GM21723 (cell line): ENCODE measurements at regions not wholly inside any gene's neighbourhood (a gene's known extent, or its start where the extent isn't known, plus 50 kb on each side); places are given as distances from the start of the nearest gene placed in this dataset.
"Not testable (repeated sequence)": the region's sequence is repeated elsewhere in the genome, so short reads cannot be mapped to it uniquely, and the experiment has no call there.

Source experiments
- ATAC-seq: cut with Tn5 transposase; IDR thresholded peaks from one replicate; pipeline ENCODE4 v1.9.1; 2021; ENCODE audit warnings: mild to moderate bottlenecking, moderate library complexity; ENCODE audit not compliant: unreplicated experiment

DNA sequence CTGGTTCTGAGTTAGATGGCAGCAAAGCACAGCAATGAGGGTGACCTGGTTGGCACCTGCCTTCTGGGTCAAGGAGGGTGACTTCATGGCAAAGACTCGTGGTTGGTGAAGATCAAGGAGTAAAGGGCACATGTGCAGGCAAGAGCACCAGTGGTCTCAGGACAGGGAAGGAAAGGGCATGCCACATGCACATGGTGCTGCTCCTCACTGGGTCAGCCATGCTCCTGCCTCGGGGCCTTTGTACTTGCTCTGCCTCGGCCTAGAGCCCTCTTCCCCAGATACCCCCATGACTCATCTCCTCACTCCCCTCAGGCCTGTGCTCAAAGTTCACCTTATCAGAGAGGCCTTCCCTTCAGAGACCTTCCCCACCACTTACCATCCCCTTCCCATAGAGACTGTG lies 106.7 kb upstream of the KDM7A start:
- ATAC-seq, result no peak

DNA sequence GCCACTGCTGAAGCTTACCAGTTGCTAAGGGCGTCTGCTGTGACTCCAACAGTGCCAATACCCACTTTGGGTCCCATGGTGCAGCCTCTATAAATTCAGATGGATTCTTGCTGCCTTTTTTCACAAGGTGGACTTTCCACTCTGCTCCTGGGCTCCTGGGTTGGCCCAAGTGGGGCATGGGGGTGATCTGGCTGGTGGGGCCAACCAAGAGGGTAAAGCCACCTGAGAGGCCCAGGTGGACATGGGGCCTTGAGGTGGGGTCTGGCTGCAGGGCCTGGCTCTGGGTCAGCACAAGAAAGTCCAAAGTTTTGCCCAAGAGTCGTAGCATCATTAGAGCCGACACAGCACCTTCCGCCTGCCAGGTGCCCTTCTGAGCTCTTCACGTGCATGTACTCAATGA lies 105.2 kb upstream of the KDM7A start:
- no peak for ATAC-seq

DNA sequence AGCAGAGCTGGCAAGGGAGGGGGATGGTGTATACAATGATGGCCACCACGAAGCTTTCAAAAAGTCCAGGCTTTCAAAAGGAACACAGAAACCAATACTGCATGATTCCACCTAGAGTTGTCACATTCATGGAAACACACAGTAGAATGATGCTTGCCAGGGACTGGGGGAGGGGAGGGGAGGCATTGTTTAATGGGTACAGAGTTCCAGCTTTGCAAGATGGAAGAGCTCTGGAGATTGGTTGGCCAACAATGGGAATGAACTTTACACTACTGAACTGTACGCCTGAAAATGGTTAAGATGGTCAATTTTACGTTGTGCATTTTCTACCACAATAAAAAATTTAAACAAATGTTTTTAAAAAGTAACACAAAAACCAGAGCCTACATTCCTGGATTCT lies 104.5 kb upstream of the KDM7A start:
- ATAC-seq, result no peak

DNA sequence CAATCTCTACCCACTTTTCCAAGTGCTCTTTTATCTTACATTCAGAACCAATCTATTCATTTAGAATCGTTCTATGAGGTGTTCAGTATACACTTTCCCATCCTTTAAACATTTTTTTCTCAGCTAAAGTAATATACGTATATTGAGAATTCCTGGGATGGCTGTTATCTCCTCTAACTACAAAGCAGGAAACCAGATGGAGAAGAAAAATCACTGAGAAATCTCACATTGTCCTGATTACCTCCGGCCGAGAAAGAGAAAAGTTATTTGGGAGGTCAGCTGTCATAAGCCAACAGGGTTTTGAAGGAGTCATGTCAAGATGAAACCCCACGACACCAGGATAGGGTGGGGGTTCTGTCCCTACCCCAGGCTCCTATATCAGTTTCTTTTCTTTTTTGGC lies 99.2 kb upstream of the KDM7A start:
- no peak for ATAC-seq

DNA sequence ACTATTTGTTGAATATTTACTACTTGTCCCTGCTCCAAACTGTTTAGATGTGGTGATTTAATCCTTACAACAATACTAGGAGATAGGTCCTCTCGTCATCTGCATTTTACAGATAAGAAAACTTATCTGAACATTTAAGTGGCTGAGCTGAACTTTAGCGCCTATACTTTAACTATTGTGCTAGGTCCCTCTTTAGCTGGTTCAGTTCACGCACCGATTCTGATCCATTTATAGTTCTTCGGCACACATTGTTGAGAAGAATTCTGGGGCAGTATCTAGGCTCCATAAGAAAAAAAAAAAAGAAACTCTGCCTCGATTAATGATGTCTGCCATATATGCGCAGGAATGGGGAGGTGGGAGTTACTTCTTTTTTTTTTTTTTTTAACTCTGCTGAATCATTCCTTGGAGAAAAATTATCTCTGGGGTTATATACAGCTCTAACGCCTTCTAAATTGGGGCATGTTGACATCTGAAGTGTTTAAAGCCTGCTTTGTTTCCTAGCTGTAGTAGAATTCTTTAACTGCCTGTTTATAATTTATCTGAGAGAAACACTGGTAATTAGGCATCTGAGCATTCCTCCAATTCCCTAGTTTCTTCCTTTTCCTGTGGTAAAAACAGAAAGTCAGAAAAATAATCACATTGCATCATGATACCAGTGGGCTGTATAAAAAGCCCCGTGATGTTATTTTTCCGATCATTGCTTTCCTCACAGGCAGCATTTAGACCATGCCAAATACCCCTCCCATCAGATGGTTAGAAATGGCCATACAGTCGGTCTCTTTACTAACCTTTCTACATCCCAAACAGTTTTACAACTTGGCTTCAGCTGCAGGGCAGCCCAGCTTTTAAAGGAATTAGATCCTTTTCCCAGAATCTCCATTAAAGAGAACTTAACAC lies 98.5 kb upstream of the KDM7A start:
- no peak for ATAC-seq

DNA sequence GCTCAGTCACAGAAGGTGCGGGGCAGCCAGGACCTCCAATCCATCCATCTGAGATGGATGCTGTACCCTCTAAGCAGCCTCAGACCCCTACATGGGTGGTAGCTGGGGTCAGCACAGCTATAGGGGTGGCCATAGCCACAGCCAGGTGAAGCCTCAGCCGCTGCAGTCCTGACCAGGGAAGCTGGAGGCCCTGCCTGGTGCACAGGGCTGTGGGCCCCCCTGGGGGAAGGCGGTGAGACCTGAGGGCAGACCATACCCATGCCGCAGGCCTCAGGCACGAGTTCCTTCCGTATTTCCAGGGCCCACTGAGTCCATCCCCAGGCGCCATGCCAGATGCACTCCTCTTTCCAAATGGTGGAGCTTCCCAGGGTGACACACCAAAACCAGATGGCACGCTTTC lies 96.6 kb upstream of the KDM7A start:
- no peak for ATAC-seq

DNA sequence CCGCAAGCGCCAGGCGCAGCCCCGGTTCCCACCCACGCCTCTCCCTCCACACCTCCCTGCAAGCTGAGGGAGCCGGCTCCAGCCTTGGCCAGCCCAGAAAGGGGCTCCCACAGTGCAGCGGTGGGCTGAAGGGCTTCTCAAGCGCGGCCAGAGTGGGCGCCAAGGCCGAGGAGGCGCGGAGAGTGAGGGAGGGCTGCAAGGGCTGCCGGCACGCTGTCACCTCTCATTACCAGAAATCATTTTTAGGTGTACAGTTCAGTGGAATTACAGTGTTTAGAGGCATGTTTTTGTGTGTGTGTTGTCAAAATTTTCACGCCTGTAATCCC lies 94.8 kb upstream of the KDM7A start:
- ATAC-seq, result not testable (repeated sequence)

DNA sequence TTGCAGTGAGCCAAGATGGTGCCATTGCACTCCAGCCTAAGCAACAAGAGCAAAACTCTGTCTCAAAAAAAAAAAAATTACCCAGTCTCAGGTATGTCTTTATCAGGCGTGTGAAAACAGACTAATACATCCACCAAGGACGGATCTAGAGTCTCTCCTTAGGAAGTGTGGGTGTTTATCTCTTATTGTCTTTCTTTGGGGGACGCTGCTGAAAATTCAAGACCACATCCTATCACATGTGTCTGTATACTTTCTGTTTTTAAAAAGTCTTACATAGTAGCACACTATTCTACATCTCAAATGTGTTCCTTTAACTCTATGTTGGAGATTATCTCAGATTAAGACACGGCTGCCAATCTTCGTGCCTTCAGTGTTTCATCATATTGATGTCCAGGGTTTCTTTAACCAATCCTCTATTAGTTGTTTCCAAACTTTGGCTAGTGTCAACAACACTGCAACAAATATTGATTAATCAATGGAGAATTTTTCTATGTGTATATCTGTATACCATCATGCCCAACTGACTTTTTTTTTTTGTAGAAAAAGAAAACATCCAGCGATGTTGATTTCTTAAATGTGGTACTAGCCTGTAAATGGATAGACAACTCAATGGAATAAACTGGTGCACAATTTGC lies 92.3 kb upstream of the KDM7A start:
- no peak for ATAC-seq

DNA sequence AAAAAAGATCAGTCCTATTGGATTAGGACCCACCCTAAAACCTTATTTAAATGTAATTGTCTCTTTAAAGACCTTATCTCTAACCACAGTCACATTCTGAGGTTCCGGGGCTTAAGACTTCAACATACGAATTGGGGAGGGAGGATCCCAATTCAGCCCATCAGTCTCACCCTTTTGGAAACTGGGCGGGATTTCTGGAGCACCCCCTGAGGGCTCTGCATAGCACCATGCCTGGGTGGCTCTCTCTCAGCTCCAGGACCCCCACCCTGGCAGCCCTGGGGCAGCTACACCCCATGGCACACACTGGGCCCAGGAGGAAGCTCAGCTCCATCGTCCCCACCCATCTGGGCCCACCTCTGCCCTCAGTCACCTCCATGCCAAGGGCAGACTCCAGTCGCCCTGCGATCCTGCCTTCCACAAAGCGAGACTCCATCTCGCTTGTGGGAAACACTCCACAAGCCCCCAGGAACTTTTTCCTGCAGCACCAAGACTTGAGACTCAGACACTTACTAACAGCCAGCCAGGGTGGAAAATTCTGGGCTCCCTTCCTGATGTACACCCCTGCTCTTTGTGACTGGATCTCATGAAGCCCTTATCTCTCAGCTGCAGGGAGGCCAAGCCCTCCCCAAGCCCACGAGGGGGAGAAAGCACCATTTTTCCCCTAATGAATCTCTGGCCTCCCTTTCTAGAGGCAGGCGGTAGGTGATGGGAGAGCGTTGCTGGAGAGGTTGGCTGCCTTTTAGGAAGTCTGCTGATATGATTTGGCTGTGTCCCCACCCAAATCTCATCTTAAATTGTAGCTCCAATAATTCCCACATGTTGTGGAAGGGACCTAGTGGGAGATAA lies 90.8 kb upstream of the KDM7A start:
- ATAC-seq, result no peak

DNA sequence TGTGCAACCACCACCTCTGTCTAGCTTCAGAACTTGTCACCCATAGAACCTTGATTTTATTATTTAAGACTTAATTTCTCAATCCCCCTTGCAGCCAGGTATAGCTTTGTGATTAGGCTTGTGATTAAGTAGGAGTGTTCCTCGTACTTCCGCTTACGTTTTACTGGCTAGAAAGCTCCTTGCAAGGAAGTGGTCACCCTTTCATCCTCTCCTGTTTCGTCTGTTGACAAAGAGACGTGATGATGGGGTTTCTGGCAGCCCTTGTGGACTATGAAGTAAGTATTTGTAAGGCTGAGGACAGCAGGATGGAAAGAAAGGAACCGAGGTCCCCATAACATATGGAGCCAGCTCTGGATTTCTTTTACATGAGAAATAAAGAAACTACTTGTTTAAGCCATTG lies 86.5 kb upstream of the KDM7A start:
- ATAC-seq, result no peak

DNA sequence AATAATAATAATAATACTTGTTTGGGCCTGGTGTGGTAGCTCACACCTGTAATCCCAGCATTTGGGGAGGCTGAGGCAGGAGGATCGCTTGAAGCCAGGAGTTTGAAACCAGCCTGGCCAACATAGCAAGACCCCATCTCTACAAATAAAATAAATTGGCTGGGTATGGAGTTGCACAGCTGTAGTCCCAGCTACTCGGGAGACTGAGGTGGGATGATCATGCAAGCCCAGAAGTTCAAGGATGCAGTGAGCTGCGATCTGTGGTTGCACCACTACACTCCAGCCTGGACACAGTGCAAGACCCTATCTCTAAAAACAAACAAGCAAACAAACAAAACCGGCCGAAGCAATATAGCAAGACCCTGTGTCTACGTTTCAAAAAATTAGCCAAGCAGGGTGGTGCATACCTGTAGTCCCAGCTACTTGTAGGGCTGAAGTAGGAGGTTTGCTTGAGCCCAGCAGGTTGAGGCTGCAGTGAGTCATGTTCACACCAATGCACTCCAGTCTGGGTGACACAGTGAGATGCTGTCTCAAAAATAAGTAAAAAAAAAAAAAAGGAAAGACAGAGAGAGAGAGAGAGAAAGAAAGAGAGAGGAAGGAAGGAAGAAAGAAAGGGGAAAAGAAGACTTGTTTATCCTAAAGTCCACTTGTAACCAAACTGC lies 85.6 kb upstream of the KDM7A start:
- no peak for ATAC-seq

DNA sequence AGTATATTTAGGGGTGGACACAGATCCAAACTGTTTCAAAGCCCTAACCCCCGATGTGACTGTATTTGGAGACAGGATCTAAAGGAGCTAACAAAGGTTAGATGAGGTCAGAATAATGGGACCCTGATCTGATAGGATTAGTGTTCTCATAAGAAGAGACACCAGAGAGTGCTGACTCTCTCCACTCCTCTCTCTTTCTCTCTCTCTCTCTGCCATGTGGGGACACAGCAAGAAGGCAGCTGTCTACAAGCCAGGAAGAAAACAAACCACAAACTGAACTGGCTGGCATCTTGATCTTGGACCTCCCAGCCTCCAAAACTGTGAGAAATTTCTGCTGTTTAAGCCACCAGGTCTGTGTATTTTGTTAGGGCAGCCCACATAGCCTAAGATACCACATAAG lies 84.7 kb upstream of the KDM7A start:
- ATAC-seq, result no peak

DNA sequence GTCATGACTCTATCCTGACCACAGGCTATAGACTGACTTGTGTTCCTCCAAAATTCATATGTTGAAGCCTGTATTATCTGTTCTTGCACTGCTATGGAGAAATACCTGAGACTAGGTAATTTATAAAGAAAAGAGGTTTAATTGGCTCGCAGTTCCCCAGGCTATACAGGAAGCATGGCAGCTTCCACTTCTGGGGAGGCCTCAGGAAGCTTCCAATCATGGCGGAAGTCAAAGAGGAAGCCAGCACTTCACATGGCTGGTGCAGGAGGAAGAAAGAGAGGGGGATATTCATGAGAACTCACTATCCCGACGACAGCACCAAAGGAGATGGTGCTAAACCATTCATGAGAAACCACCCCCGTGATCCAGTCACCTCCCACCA lies 84.3 kb upstream of the KDM7A start:
- ATAC-seq, result no peak

DNA sequence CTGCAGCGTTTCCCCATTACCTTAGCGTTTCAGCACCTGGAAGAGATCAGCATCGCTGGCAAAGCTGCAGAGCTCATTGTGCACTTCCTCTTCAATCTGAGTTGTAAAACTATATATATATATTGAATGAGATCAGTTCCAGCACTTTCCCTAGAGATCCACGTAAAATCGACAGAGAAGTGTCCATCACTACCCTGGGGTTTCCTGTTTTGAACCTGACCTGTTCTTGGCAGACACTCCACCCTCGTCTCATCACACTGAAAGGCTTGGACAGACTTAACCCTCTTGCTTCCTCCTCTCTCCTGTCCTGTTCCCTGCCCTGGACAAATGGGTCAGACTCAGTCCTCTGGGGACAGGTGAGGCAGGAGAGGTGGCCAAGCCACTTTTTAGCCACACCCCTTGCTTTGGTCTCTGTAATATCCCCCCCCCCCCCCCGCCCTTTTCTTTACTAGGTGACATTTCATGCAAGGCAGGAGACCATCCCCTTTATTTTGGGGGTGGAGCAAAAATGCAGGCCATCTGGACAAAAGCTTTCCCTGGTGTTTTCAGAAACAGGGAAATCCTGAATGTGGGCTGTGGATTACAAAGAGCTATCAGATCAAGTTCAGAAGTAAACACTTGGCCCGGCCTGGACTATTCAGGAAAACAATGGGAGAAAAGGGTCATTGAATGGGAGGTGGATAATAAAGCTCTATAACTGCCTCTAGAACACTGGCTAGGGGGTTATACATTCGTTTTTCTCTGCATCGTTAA lies 83.7 kb upstream of the KDM7A start:
- ATAC-seq, result no peak

DNA sequence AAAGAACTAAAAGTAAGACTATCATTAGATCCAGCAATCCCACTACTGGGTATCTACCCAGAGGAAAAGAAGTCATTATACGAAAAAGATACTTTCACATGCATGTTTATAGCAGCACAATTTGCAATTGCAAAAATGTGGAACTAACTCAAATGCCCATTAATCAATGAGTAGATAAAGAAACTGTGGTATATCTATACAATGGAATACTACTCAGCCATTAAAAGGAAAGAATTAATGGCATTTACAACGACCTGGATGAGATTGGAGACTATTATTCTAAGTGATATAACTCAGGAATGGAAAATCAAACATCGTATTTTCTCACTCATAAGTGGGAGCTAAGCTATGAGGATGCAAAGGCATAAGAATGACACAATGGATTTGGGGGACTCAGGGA lies 80.5 kb upstream of the KDM7A start:
- ATAC-seq, result not testable (repeated sequence)

DNA sequence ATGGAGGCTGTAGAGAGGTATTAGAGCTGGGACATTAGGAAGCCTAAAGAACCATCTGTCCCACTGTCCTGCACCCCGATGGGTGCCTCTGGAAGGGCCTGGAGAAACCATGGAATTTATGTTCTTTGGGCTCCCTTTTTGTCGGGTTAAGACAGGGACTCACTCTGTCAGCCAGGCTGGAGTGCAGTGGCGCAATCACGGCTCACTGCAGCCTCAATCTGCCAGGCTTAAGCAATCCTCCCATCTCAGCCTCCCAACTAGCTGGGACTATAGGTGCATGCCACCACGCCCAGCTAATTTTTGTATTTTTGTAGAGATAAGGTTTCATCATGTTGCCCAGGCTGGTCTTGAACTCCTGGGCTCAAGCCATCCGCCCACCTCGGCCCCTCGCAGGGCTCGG lies 78.2 kb upstream of the KDM7A start:
- ATAC-seq, result not testable (repeated sequence)

DNA sequence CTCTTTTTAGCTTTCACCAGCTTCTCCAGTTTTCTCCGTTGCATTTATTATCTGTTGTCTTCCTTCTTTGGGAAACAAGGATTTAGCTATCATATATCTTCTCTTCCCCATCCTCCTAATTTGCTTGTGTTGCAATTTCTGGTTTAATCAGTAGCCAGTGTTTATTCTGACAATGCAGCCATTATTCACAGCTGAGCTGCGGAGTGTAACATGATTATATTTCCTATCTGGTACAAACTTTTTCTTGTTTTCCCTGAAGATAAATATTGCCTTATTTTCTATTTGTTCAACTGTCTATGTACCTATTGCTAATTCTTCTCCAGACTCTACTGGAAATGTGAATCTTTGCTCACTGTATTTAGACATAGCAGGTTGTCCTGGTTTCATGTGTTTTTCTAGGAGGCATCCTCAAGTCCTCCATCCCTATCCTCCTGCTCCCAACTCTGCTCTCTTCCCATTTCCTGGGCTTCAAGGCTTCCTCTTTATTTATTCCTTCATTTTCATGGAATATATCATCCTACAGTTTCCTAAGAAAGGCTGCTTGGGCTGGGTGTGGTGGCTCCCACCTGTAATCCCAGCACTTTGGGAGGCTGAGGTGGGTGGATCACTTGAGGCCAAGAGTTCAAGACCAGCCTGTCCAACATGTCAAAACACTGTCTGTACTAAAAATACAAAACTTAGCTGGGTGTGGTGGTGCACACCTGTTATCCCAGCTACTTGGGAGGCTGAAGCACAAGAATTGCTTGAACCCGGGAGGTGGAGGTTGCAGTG lies 72.4 kb upstream of the KDM7A start:
- ATAC-seq, result no peak

DNA sequence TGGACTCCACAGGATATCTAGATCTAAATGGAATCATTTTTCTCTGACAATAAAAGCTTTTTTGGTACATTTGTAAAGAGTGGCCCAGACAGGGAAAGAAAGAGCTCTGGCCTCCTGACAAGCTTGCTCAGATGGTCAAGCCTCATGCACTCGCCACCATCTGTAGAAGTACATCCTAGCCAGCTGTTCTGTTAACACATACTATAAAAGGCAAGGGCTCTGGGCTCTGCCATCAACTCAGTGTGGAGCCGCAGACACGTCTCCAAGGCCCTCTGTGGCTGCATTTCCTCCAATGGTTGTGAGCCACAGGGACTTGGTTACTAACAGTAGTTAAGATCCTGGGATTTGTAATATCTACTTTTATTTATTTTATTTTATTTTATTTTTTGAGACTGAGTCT lies 70.8 kb upstream of the KDM7A start:
- no peak for ATAC-seq

DNA sequence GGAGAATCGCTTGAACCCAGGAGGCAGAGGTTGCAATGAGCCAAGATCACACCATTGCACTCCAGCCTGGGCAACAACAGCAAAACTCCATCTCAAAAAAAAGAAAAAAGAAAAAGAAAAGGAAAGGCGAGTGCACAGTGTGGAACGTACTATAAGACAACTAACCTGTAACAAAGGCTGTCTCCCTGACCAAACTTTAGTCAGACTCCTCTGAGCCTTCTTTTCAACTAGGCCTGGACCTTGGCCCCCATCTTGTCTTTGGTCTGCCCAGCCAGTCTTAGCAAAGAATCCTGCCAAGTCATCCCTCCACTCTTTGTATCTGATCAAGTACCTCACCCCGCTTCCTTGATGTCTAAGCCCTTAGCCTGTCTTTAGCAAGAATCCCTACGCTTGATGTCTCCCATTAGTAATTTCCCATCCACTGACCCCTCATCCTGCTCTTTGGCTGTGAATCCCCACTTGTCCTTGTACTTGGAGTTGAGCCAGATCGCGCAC lies 68.9 kb upstream of the KDM7A start:
- ATAC-seq, result no peak
